ENCODE measurements at regions not wholly inside any gene's neighbourhood (a gene's known extent, or its start where the extent isn't known, plus 50 kb on each side); places are given as distances from the start of the nearest gene placed in this dataset.
A peak's percentile ranks its signal among the peaks of the same experiment; 100 is the strongest.

DNA sequence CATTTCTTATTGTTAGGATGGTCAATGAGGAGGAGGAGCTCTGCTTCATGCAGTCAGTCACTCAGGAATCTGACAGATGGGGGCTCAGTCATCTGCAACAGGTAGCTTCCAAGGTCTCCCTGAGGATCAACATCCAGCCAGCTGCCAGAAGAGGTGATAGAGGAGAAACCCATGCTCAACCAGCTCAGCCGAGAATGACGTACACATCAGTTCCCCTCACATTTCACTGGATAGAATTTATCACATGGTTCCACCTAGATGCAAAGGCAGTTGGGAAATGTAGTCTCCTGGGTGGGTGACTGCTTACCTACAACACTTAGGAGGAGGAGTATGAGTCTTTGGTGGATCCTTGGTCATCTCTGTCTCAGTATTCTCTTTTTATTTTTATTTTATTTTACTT, 144.5 kb downstream of the CEBPB start (continued):
- TF ChIP-seq, protein P1, sequence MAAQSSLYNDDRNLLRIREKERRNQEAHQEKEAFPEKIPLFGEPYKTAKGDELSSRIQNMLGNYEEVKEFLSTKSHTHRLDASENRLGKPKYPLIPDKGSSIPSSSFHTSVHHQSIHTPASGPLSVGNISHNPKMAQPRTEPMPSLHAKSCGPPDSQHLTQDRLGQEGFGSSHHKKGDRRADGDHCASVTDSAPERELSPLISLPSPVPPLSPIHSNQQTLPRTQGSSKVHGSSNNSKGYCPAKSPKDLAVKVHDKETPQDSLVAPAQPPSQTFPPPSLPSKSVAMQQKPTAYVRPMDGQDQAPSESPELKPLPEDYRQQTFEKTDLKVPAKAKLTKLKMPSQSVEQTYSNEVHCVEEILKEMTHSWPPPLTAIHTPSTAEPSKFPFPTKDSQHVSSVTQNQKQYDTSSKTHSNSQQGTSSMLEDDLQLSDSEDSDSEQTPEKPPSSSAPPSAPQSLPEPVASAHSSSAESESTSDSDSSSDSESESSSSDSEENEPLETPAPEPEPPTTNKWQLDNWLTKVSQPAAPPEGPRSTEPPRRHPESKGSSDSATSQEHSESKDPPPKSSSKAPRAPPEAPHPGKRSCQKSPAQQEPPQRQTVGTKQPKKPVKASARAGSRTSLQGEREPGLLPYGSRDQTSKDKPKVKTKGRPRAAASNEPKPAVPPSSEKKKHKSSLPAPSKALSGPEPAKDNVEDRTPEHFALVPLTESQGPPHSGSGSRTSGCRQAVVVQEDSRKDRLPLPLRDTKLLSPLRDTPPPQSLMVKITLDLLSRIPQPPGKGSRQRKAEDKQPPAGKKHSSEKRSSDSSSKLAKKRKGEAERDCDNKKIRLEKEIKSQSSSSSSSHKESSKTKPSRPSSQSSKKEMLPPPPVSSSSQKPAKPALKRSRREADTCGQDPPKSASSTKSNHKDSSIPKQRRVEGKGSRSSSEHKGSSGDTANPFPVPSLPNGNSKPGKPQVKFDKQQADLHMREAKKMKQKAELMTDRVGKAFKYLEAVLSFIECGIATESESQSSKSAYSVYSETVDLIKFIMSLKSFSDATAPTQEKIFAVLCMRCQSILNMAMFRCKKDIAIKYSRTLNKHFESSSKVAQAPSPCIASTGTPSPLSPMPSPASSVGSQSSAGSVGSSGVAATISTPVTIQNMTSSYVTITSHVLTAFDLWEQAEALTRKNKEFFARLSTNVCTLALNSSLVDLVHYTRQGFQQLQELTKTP (IDR thresholded peaks at IDR 0.05; ENCODE audit: low read depth in 1 of 2, partially characterized antibody in 2 of 2), result peak in 1 of 2 experiments; percentile 77
- TF ChIP-seq NBN (IDR thresholded peaks at IDR 0.05; ENCODE audit: low read depth), result no peak
- TF ChIP-seq, protein P2, sequence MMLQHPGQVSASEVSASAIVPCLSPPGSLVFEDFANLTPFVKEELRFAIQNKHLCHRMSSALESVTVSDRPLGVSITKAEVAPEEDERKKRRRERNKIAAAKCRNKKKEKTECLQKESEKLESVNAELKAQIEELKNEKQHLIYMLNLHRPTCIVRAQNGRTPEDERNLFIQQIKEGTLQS (IDR thresholded peaks at IDR 0.05), result peak; percentile 39; the same call in 1 of the 2 replicates
- TF ChIP-seq, protein P2 (CRISPR knock-in tag; conservative IDR thresholded peaks at IDR 0.05), result no peak
- peak; percentile 80 for TF ChIP-seq RAD51 (IDR thresholded peaks at IDR 0.05; ENCODE audit: borderline replicate concordance, low read depth)
- TF ChIP-seq, protein P3, sequence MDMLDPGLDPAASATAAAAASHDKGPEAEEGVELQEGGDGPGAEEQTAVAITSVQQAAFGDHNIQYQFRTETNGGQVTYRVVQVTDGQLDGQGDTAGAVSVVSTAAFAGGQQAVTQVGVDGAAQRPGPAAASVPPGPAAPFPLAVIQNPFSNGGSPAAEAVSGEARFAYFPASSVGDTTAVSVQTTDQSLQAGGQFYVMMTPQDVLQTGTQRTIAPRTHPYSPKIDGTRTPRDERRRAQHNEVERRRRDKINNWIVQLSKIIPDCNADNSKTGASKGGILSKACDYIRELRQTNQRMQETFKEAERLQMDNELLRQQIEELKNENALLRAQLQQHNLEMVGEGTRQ (CRISPR knock-in tag; IDR thresholded peaks at IDR 0.05), result peak; percentile 89
- peak; percentile 86 for TF ChIP-seq CREM (IDR thresholded peaks at IDR 0.05; ENCODE audit: low read depth)
- TF ChIP-seq, protein P4, sequence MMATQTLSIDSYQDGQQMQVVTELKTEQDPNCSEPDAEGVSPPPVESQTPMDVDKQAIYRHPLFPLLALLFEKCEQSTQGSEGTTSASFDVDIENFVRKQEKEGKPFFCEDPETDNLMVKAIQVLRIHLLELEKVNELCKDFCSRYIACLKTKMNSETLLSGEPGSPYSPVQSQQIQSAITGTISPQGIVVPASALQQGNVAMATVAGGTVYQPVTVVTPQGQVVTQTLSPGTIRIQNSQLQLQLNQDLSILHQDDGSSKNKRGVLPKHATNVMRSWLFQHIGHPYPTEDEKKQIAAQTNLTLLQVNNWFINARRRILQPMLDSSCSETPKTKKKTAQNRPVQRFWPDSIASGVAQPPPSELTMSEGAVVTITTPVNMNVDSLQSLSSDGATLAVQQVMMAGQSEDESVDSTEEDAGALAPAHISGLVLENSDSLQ (IDR thresholded peaks at IDR 0.05), result peak; percentile 74
- no peak for TF ChIP-seq HEY1 (CRISPR knock-in tag; IDR thresholded peaks at IDR 0.05; ENCODE audit: borderline replicate concordance)
- TF ChIP-seq HIVEP1 (CRISPR knock-in tag; IDR thresholded peaks at IDR 0.05), result no peak
- TF ChIP-seq ZNF143 (CRISPR knock-in tag; IDR thresholded peaks at IDR 0.05), result peak; percentile 83
- peak; percentile 41; the same call in 1 of the 2 replicates for TF ChIP-seq CREB1 (IDR thresholded peaks at IDR 0.05)
- no peak for TF ChIP-seq CREB1 (CRISPR knock-in tag; IDR thresholded peaks at IDR 0.05)
- no peak for TF ChIP-seq ELF1 (tag; IDR thresholded peaks at IDR 0.05)
- TF ChIP-seq, protein P5, sequence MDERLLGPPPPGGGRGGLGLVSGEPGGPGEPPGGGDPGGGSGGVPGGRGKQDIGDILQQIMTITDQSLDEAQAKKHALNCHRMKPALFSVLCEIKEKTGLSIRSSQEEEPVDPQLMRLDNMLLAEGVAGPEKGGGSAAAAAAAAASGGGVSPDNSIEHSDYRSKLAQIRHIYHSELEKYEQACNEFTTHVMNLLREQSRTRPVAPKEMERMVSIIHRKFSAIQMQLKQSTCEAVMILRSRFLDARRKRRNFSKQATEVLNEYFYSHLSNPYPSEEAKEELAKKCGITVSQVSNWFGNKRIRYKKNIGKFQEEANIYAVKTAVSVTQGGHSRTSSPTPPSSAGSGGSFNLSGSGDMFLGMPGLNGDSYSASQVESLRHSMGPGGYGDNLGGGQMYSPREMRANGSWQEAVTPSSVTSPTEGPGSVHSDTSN (CRISPR knock-in tag; IDR thresholded peaks at IDR 0.05; ENCODE audit: low read depth), result no peak
- TF ChIP-seq, protein P5 (tag; conservative IDR thresholded peaks at IDR 0.05; ENCODE audit: low read depth), result no peak
- TF ChIP-seq, protein P6, sequence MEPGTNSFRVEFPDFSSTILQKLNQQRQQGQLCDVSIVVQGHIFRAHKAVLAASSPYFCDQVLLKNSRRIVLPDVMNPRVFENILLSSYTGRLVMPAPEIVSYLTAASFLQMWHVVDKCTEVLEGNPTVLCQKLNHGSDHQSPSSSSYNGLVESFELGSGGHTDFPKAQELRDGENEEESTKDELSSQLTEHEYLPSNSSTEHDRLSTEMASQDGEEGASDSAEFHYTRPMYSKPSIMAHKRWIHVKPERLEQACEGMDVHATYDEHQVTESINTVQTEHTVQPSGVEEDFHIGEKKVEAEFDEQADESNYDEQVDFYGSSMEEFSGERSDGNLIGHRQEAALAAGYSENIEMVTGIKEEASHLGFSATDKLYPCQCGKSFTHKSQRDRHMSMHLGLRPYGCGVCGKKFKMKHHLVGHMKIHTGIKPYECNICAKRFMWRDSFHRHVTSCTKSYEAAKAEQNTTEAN (CRISPR knock-in tag; IDR thresholded peaks at IDR 0.05), result no peak

Measured in K562 (cell line).